ENCODE measurements at regions not wholly inside any gene's neighbourhood (a gene's known extent, or its start where the extent isn't known, plus 50 kb on each side); places are given as distances from the start of the nearest gene placed in this dataset.

DNA sequence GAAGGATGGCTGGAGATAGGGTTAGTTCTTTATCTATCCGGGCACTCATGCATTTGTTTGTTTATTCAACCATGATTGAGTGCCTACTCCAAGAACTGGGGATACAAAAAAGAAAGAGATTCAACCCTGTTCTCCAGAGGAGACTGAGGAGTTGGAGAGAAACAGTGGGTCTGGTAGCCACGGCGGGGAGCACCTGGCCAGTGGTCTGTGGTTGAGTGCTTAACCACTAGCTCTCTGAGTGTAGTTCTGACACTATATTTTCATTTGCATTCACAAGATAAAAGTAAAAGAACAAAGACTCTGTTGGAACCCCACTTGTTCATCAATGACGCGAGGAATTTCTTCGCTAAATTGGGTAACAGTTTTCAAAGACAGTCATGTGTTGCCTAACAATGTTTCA lies 295.5 kb upstream of the MSX2 start:
- Histone ChIP-seq H3K36me3 (no peaks in the 10 kb centered on the region), H3K9me3 (no peaks in the 10 kb centered on the region), H3K4me3 (no peak overlapping the region), H3K4me1 (no peaks in the 10 kb centered on the region), H3K27ac (no peak overlapping the region), H3K27me3 (peaks cover 24% of the 10 kb centered on the region)
- TF ChIP-seq POLR2A (IDR thresholded peaks at IDR 0.05) = no peak
- TF ChIP-seq CTCF (IDR thresholded peaks at IDR 0.05) = no peak
- no peak for TF ChIP-seq POLR2AphosphoS5 (IDR thresholded peaks at IDR 0.05)
- no peak for TF ChIP-seq EP300 (IDR thresholded peaks at IDR 0.05)
- WGBS, 2 donors (ENCODE audit: low coverage in 1 of 2) = 44 to 79% methylated on average over 3 to 6 of the region's 6 CpGs
- ATAC-seq = no peak

DNA sequence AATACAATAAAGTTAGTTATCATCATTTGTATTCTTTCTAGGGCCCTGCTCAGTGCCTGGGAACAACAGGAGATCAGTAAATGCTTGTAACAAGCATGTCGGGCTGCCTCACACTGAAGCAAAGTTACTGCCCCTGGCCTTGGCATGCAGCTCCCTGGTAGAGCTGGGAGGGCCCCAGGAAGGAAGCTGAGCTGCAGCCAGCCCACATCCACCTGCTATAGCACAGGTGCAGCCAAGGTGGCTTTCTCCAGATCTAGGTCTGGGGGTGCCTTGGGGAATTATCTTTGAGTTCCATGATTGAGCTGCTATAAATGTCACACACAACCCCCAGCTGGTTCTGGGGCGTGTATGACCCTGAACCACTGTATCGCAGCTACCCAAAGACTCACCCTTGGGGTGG lies 293.4 kb upstream of the MSX2 start:
- WGBS, 2 donors (ENCODE audit: low coverage in 1 of 2) = 76% methylated on average over 3 of the region's 3 CpGs; no CpG with 5 or more reads in 1 of the 2 donors
- ATAC-seq = no peak
- H3K27me3 ChIP-seq = peaks cover 32% of the 10 kb centered on the region
- H3K4me3 ChIP-seq = no peak overlapping the region
- no peak overlapping the region for H3K27ac ChIP-seq
- no peaks in the 10 kb centered on the region for H3K36me3 ChIP-seq
- no peaks in the 10 kb centered on the region for H3K4me1 ChIP-seq
- H3K9me3 ChIP-seq = no peaks in the 10 kb centered on the region
- TF ChIP-seq POLR2AphosphoS5 (IDR thresholded peaks at IDR 0.05) (no peak), POLR2A (IDR thresholded peaks at IDR 0.05) (no peak), CTCF (IDR thresholded peaks at IDR 0.05) (no peak), EP300 (IDR thresholded peaks at IDR 0.05) (no peak)

DNA sequence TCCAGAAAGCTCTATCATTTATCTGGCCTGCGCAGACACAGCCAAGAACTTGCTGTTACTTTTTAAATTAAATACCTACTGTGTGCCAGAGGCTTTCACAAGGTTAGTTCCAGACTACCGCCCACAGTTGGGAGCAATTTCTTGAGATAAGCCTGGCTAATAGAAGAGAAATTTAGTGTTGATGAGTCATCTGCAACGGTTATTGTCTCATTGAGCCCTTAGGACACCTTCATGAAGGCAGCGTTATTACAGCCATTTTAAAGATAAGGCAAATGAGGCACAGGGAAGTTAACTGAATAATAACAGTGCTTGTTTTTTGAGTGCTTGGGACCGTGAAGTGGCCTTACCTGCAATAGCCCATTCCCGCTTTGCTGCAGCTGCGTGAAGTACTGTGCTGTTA lies 292.9 kb upstream of the MSX2 start:
- H3K27me3 ChIP-seq = peaks cover 34% of the 10 kb centered on the region
- ATAC-seq = no peak
- TF ChIP-seq POLR2A (IDR thresholded peaks at IDR 0.05) (no peak), POLR2AphosphoS5 (IDR thresholded peaks at IDR 0.05) (no peak), EP300 (IDR thresholded peaks at IDR 0.05) (no peak), CTCF (IDR thresholded peaks at IDR 0.05) (no peak)
- no peaks in the 10 kb centered on the region for H3K4me1 ChIP-seq
- H3K36me3 ChIP-seq = no peaks in the 10 kb centered on the region
- H3K27ac ChIP-seq = no peak overlapping the region
- H3K4me3 ChIP-seq = no peak overlapping the region
- H3K9me3 ChIP-seq = no peaks in the 10 kb centered on the region
- 73 to 82% methylated on average over 4 to 7 of the region's 7 CpGs for WGBS, 2 donors (ENCODE audit: low coverage in 1 of 2)

DNA sequence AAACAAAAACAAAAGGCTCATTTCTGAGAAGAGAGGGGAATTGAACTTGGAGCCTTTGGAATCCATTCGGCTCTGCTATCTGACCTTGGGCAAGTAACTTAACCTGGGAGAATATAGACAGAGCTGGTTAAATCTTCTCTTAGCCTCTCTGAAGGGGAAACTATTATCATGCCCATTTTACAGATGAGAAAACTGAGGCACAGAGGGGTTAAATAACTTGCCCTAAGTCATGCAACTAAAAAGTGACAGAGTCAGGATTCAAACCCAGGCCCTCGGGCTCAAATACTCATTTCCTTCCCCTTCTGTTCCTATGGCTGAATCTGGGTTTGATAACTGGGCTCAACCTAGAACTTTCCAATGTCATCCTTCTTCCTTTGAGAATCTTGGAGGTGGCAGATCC lies 291.3 kb upstream of the MSX2 start:
- H3K27me3 ChIP-seq = peaks cover 40% of the 10 kb centered on the region
- ATAC-seq = no peak
- H3K4me3 ChIP-seq = no peak overlapping the region
- no peaks in the 10 kb centered on the region for H3K36me3 ChIP-seq
- TF ChIP-seq POLR2A (IDR thresholded peaks at IDR 0.05) (no peak), EP300 (IDR thresholded peaks at IDR 0.05) (no peak), CTCF (IDR thresholded peaks at IDR 0.05) (no peak), POLR2AphosphoS5 (IDR thresholded peaks at IDR 0.05) (no peak)
- H3K4me1 ChIP-seq = no peaks in the 10 kb centered on the region
- H3K9me3 ChIP-seq = no peaks in the 10 kb centered on the region
- no peak overlapping the region for H3K27ac ChIP-seq
- WGBS, 2 donors (ENCODE audit: low coverage in 1 of 2) = 83 to 92% methylated on average over 1 to 2 of the region's 2 CpGs

DNA sequence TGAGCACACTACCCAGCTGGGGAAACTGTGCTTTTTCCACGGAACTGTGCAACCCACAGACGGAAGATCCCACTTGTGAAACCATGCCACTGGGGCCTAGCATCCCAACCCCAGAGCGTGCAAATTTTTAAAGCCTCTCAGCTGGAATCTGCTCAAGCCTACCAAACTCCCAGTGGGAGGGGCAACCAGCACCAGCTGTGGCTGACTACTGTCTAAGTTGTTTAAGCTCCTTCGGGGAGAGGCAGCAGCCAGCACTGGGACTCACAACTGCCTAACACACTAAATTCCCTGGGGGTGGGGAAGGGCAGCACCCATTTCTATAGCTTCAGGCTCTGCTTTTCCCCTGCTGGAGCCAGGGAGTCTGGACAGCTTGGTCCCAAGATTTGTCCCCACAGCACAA lies 287.6 kb upstream of the MSX2 start:
- H3K36me3 ChIP-seq = no peaks in the 10 kb centered on the region
- no peak for ATAC-seq
- H3K4me3 ChIP-seq = no peak overlapping the region
- TF ChIP-seq EP300 (IDR thresholded peaks at IDR 0.05) (no peak), POLR2AphosphoS5 (IDR thresholded peaks at IDR 0.05) (no peak), CTCF (IDR thresholded peaks at IDR 0.05) (no peak), POLR2A (IDR thresholded peaks at IDR 0.05) (no peak)
- no peaks in the 10 kb centered on the region for H3K4me1 ChIP-seq
- H3K9me3 ChIP-seq = no peaks in the 10 kb centered on the region
- no CpG with 5 or more reads among the region's 4 CpGs for WGBS, 2 donors (ENCODE audit: low coverage in 1 of 2)
- H3K27ac ChIP-seq = no peak overlapping the region
- H3K27me3 ChIP-seq = peaks cover 26% of the 10 kb centered on the region

Measured in gastroesophageal sphincter (tissue), 4 donors.